ENCODE measurements at regions not wholly inside any gene's neighbourhood (a gene's known extent, or its start where the extent isn't known, plus 50 kb on each side); places are given as distances from the start of the nearest gene placed in this dataset.

DNA sequence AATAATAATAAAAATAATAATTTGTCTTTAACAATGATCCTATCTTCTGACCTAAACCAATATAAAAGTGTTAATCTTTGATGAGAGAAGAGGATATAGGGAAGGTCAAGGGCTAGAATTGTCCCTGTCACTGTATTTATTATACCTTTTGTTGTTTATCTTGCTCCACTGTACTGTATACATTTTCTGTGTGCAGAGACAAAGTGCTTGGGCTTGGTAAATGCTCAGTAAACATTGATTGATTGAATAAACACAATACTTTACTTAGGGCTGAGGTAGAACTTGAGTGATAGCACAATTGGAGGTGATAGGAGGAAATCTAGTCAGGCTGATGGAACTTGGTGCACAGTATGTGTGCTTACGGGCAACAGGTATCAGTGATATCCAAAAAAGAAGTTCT is 161.2 kb downstream of the ARRDC3 start:
- ChIA-PET POLR2A (ENCODE audit: partially characterized antibody) (no interaction called here), CTCF (ENCODE audit: partially characterized antibody) (interaction anchor here (1.2 to 8.2 kb wide), 8 partner anchors 10 to 290 kb away, joined by 3 to 144 read pairs (median 11); partner anchors contain the start of gene ARRDC3)
- H3K36me3 ChIP-seq (ENCODE audit: control insufficient read depth in 2 of 4, insufficient read depth in 4 of 4, low read length in 3 of 4), result no peaks in the 10 kb centered on the region
- no peaks in the 10 kb centered on the region for H3K23me2 ChIP-seq (ENCODE audit: low read depth, low read length)
- no peak for DNase-seq (ENCODE audit: low read depth in 1 of 2, low spot score in 2 of 2)
- H2BK5ac ChIP-seq (ENCODE audit: low read depth, low read length), result no peak overlapping the region
- no peaks in the 10 kb centered on the region for H3K79me1 ChIP-seq (ENCODE audit: low read depth, low read length)
- no peak overlapping the region for H3K18ac ChIP-seq (ENCODE audit: extremely low read depth, low read length)
- H4K91ac ChIP-seq (replicated peaks; ENCODE audit: insufficient read length, low read length), result no peak overlapping the region
- no peaks in the 10 kb centered on the region for H3K79me2 ChIP-seq (ENCODE audit: control insufficient read depth in 1 of 2, insufficient read depth in 2 of 2, low read length in 2 of 2)
- no peak overlapping the region for H2BK15ac ChIP-seq (ENCODE audit: low read length)
- H3K9me3 ChIP-seq (ENCODE audit: insufficient read depth in 2 of 2, low read depth in 1 of 2, low read length in 1 of 2), result no peaks in the 10 kb centered on the region
- H3K23ac ChIP-seq (ENCODE audit: insufficient read length), result no peak overlapping the region
- no peak overlapping the region for H3K56ac ChIP-seq (replicated peaks; ENCODE audit: insufficient read length, low read depth, low read length)
- H3K4me2 ChIP-seq (ENCODE audit: insufficient read depth in 1 of 2, low read depth in 2 of 2, low read length in 2 of 2), result no peak overlapping the region
- H3K14ac ChIP-seq (ENCODE audit: insufficient read length), result no peak overlapping the region
- H2AK5ac ChIP-seq (ENCODE audit: low read depth, low read length), result no peak overlapping the region
- no peak overlapping the region for H2BK12ac ChIP-seq (ENCODE audit: low read depth, low read length)
- H3K27ac ChIP-seq (ENCODE audit: low read depth, low read length), result no peak overlapping the region
- H3K4ac ChIP-seq (replicated peaks; ENCODE audit: insufficient read length, low read depth, low read length), result no peak overlapping the region
- H3K9ac ChIP-seq (replicated peaks in 1 of 4; ENCODE audit: extremely low read depth in 1 of 4, low read depth in 3 of 4, low read length in 3 of 4), result no peak overlapping the region
- 94% methylated on average over 1 of the region's 1 CpG; no CpG with 5 or more reads in 1 of the 2 experiments for WGBS, 2 experiments (ENCODE audit: extremely low coverage in 1 of 2, insufficient coverage in 1 of 2, insufficient read length in 1 of 2, insufficient replicate concordance in 2 of 2, low coverage in 1 of 2, low lambda C conversion rate in 2 of 2, missing lambda C conversion rate in 1 of 2)
- H4K20me1 ChIP-seq (replicated peaks in 1 of 2; ENCODE audit: control insufficient read depth in 1 of 2, insufficient read depth in 2 of 2, low read length in 2 of 2), result no peaks in the 10 kb centered on the region
- H2BK20ac ChIP-seq (ENCODE audit: low read length), result no peak overlapping the region
- H3K4me1 ChIP-seq (replicated peaks in 1 of 4; ENCODE audit: control insufficient read depth in 3 of 4, insufficient read depth in 4 of 4, low read length in 3 of 4), result no peaks in the 10 kb centered on the region; a peak in 2 of 7 replicates
- no peaks in the 10 kb centered on the region for H3K27me3 ChIP-seq (replicated peaks in 1 of 4; ENCODE audit: control insufficient read depth in 3 of 4, extremely low read depth in 1 of 4, insufficient read depth in 3 of 4, low read length in 3 of 4)
- H2AFZ ChIP-seq (ENCODE audit: low read length), result no peak overlapping the region
- no peak for FAIRE-seq
- no peak overlapping the region for H4K8ac ChIP-seq (ENCODE audit: extremely low read depth, insufficient read depth, low read length)
- H3K4me3 ChIP-seq (ENCODE audit: extremely low read depth in 1 of 4, insufficient read depth in 2 of 4, low read depth in 3 of 4, low read length in 4 of 4), result no peak overlapping the region
- H4K5ac ChIP-seq (ENCODE audit: insufficient read length, low read depth, low read length), result no peak overlapping the region
- no peak overlapping the region for H2BK120ac ChIP-seq (replicated peaks; ENCODE audit: low read depth, low read length)
- TF ChIP-seq, protein P1, sequence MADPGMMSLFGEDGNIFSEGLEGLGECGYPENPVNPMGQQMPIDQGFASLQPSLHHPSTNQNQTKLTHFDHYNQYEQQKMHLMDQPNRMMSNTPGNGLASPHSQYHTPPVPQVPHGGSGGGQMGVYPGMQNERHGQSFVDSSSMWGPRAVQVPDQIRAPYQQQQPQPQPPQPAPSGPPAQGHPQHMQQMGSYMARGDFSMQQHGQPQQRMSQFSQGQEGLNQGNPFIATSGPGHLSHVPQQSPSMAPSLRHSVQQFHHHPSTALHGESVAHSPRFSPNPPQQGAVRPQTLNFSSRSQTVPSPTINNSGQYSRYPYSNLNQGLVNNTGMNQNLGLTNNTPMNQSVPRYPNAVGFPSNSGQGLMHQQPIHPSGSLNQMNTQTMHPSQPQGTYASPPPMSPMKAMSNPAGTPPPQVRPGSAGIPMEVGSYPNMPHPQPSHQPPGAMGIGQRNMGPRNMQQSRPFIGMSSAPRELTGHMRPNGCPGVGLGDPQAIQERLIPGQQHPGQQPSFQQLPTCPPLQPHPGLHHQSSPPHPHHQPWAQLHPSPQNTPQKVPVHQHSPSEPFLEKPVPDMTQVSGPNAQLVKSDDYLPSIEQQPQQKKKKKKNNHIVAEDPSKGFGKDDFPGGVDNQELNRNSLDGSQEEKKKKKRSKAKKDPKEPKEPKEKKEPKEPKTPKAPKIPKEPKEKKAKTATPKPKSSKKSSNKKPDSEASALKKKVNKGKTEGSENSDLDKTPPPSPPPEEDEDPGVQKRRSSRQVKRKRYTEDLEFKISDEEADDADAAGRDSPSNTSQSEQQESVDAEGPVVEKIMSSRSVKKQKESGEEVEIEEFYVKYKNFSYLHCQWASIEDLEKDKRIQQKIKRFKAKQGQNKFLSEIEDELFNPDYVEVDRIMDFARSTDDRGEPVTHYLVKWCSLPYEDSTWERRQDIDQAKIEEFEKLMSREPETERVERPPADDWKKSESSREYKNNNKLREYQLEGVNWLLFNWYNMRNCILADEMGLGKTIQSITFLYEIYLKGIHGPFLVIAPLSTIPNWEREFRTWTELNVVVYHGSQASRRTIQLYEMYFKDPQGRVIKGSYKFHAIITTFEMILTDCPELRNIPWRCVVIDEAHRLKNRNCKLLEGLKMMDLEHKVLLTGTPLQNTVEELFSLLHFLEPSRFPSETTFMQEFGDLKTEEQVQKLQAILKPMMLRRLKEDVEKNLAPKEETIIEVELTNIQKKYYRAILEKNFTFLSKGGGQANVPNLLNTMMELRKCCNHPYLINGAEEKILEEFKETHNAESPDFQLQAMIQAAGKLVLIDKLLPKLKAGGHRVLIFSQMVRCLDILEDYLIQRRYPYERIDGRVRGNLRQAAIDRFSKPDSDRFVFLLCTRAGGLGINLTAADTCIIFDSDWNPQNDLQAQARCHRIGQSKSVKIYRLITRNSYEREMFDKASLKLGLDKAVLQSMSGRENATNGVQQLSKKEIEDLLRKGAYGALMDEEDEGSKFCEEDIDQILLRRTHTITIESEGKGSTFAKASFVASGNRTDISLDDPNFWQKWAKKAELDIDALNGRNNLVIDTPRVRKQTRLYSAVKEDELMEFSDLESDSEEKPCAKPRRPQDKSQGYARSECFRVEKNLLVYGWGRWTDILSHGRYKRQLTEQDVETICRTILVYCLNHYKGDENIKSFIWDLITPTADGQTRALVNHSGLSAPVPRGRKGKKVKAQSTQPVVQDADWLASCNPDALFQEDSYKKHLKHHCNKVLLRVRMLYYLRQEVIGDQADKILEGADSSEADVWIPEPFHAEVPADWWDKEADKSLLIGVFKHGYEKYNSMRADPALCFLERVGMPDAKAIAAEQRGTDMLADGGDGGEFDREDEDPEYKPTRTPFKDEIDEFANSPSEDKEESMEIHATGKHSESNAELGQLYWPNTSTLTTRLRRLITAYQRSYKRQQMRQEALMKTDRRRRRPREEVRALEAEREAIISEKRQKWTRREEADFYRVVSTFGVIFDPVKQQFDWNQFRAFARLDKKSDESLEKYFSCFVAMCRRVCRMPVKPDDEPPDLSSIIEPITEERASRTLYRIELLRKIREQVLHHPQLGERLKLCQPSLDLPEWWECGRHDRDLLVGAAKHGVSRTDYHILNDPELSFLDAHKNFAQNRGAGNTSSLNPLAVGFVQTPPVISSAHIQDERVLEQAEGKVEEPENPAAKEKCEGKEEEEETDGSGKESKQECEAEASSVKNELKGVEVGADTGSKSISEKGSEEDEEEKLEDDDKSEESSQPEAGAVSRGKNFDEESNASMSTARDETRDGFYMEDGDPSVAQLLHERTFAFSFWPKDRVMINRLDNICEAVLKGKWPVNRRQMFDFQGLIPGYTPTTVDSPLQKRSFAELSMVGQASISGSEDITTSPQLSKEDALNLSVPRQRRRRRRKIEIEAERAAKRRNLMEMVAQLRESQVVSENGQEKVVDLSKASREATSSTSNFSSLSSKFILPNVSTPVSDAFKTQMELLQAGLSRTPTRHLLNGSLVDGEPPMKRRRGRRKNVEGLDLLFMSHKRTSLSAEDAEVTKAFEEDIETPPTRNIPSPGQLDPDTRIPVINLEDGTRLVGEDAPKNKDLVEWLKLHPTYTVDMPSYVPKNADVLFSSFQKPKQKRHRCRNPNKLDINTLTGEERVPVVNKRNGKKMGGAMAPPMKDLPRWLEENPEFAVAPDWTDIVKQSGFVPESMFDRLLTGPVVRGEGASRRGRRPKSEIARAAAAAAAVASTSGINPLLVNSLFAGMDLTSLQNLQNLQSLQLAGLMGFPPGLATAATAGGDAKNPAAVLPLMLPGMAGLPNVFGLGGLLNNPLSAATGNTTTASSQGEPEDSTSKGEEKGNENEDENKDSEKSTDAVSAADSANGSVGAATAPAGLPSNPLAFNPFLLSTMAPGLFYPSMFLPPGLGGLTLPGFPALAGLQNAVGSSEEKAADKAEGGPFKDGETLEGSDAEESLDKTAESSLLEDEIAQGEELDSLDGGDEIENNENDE (IDR thresholded peaks at IDR 0.05; ENCODE audit: insufficient replicate concordance, low read length), result no peak

Measured in H1 (cell line).